ENCODE measurements at regions not wholly inside any gene's neighbourhood (a gene's known extent, or its start where the extent isn't known, plus 50 kb on each side); places are given as distances from the start of the nearest gene placed in this dataset.
A peak's percentile ranks its signal among the peaks of the same experiment; 100 is the strongest.

DNA sequence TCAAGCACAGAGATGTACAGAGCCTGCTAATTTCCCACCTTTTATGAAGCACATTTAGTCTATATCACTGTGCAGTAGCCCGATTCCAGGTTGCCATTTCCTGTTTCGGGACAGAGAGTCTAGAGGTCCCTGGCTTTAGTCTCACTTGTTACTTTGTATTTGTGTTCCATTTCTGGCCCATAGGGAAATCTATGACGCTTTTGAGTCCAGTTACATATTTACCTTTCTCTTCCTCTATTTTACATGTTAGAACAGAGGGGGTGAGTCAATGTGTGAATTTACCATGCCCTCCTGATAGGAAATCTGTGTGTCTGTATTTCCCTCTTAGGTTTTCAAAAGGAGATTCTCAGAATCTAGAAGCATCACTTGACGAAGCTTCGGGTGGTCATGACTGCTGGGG lies 227.1 kb upstream of the ZFHX3 start:
- H3K27me3 ChIP-seq: no peaks in the 10 kb centered on the region
- ATAC-seq (ENCODE audit: low FRiP score in 2 of 2) (no peak), DNase-seq (no peak)
- no peak overlapping the region for H3K4me3 ChIP-seq
- H3K27ac ChIP-seq: no peak overlapping the region
- H3K9me3 ChIP-seq: no peaks in the 10 kb centered on the region
- no peaks in the 10 kb centered on the region for H3K36me3 ChIP-seq
- whole genome bisulfite sequencing, 2 donors: 65 to 73% methylated on average over 4 to 5 of the region's 5 CpGs
- TF ChIP-seq POLR2A (IDR thresholded peaks at IDR 0.05) (no peak), POLR2AphosphoS5 (IDR thresholded peaks at IDR 0.05) (no peak), EP300 (IDR thresholded peaks at IDR 0.05) (no peak)
- TF ChIP-seq, protein P1, sequence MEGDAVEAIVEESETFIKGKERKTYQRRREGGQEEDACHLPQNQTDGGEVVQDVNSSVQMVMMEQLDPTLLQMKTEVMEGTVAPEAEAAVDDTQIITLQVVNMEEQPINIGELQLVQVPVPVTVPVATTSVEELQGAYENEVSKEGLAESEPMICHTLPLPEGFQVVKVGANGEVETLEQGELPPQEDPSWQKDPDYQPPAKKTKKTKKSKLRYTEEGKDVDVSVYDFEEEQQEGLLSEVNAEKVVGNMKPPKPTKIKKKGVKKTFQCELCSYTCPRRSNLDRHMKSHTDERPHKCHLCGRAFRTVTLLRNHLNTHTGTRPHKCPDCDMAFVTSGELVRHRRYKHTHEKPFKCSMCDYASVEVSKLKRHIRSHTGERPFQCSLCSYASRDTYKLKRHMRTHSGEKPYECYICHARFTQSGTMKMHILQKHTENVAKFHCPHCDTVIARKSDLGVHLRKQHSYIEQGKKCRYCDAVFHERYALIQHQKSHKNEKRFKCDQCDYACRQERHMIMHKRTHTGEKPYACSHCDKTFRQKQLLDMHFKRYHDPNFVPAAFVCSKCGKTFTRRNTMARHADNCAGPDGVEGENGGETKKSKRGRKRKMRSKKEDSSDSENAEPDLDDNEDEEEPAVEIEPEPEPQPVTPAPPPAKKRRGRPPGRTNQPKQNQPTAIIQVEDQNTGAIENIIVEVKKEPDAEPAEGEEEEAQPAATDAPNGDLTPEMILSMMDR (IDR thresholded peaks at IDR 0.05): no peak
- no peaks in the 10 kb centered on the region for H3K4me1 ChIP-seq

DNA sequence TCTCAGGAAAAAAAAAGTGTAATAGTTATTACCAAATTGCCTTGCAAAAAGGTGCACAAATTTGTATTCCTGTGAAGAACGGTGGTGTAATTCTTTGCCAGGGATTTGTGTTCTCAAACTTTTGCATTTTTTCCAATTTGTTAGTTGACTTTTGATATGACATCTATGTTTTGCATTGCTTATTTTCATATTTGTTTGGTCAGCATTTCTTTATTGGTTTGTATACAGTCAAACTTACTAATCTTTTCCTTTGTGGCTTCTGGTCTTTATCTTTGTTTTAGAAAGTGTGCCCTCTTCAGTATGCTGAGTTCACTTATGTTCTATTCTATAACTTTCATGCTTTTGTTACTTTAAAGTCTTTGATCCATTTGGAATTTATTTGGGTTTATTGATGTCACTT lies 226.2 kb upstream of the ZFHX3 start:
- no peak overlapping the region for H3K4me3 ChIP-seq
- H3K27ac ChIP-seq: no peak overlapping the region
- no peaks in the 10 kb centered on the region for H3K4me1 ChIP-seq
- no peaks in the 10 kb centered on the region for H3K27me3 ChIP-seq
- H3K9me3 ChIP-seq: no peaks in the 10 kb centered on the region
- TF ChIP-seq EP300 (IDR thresholded peaks at IDR 0.05) (no peak), POLR2A (IDR thresholded peaks at IDR 0.05) (no peak), POLR2AphosphoS5 (IDR thresholded peaks at IDR 0.05) (no peak)
- TF ChIP-seq, protein P1 (IDR thresholded peaks at IDR 0.05): no peak
- no peak for ATAC-seq (ENCODE audit: low FRiP score in 2 of 2)
- no peak for DNase-seq
- 83 to 91% methylated on average over 1 of the region's 1 CpG for WGBS, 2 donors
- no peaks in the 10 kb centered on the region for H3K36me3 ChIP-seq

DNA sequence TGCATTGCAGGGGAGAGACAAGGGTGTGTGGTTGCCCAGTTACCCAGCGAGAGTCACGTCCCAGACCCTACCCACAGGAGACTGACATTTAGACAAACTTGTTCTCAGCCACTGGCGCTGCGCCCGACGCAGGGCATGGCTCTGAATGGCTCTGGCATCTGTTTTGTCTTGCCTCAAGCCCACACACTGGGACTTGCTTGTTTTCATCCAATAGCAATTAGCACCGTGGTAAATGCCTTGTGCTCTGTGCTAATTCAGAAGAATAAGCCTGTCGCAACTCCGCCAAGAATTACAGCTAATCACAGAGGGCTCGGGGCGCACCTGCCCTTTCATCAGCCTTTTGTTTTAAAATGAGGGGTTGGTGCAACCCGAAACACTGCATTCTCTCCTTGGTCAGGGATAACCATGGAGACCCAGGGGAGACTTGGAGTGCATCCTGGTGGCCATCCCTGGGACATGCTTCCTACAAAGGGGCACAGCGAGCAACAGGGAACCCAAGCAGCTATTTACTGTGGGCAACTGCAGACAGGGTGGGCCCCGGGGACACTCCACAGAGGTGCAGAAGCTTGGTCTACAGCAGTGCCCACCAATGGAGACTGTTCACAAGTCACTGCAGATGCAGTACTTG lies 220.6 kb upstream of the ZFHX3 start:
- Histone ChIP-seq H3K27me3 (no peaks in the 10 kb centered on the region), H3K4me1 (no peaks in the 10 kb centered on the region), H3K9me3 (no peaks in the 10 kb centered on the region), H3K27ac (no peak overlapping the region), H3K4me3 (no peak overlapping the region), H3K36me3 (no peaks in the 10 kb centered on the region)
- TF ChIP-seq EP300 (IDR thresholded peaks at IDR 0.05): no peak
- ATAC-seq (ENCODE audit: low FRiP score in 2 of 2) (no peak), DNase-seq (peak in 1 of 2 donors; percentile 56)
- 82 to 90% methylated on average over 9 to 14 of the region's 14 CpGs for WGBS, 2 donors

DNA sequence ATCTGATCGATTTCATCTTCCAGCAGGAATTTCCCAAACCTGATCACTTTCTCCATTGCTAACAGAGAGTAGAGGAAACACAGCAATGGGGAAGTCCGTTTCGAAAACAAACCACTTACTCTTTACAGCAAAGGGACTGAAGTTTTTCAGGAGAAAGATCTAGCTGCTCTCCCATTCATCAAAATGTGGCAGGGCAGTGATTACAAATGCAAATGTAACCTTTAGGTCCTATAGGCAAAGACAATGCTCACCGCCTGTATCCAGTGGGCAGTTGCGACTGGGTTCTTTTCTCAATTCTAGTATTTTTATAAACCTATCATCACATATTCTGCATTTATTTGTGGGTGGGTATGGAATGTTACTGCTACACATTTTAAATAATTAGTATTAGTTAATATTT lies 218.0 kb upstream of the ZFHX3 start:
- ATAC-seq (ENCODE audit: low FRiP score in 2 of 2): no peak

DNA sequence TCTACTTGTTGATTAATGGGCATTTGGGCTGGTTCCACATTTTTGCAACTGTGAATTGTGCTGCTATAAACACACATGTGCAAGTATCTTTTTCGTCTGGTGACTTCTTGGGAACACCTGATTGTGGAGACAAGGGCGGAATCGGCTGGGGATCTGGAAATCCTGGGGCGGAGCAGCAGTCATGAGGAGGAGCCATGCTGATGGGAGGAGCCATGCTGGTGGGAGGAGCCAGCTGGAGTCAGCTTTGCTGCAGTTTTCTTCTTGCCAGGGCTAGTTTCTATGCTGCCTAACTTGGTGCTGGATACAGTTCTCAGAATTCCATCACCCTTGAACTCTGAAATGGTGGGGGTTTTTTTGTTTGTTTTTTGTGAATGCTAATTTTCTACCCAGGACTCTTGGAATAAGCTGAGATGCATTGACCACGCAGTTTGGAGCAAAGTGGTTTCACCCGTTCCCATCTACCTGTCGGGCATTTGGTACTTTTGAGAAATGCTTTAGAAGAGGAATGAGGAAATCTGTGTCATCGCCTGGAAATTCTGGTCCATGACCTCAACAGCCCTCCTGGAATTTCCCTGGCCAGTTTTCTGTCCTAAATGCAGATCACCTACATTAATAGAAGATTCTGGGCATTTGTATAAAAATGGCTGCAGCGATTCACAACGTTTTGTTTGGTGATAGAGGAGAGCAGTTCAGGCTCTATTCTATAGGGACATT lies 217.4 kb upstream of the ZFHX3 start:
- no peak overlapping the region for H3K27ac ChIP-seq
- H3K36me3 ChIP-seq: no peaks in the 10 kb centered on the region
- H3K9me3 ChIP-seq: no peaks in the 10 kb centered on the region
- H3K27me3 ChIP-seq: no peaks in the 10 kb centered on the region
- DNase-seq (no peak), ATAC-seq (ENCODE audit: low FRiP score in 2 of 2) (no peak)
- no peaks in the 10 kb centered on the region for H3K4me1 ChIP-seq
- no peak for TF ChIP-seq EP300 (IDR thresholded peaks at IDR 0.05)
- TF ChIP-seq, protein P1 (IDR thresholded peaks at IDR 0.05): no peak
- TF ChIP-seq POLR2AphosphoS5 (IDR thresholded peaks at IDR 0.05): no peak
- no peak for TF ChIP-seq POLR2A (IDR thresholded peaks at IDR 0.05)
- 74% methylated on average over 10 of the region's 10 CpGs for WGBS, 2 donors
- no peak overlapping the region for H3K4me3 ChIP-seq

More for the DNA sequence above, 218.0 kb upstream of the ZFHX3 start:
- 74 to 77% methylated on average over 5 of the region's 5 CpGs for WGBS, 2 donors
- Histone ChIP-seq H3K27ac (no peak overlapping the region), H3K9me3 (no peaks in the 10 kb centered on the region), H3K4me3 (no peak overlapping the region), H3K27me3 (no peaks in the 10 kb centered on the region), H3K4me1 (no peaks in the 10 kb centered on the region), H3K36me3 (no peaks in the 10 kb centered on the region)
- TF ChIP-seq POLR2A (IDR thresholded peaks at IDR 0.05): no peak
- TF ChIP-seq EP300 (IDR thresholded peaks at IDR 0.05): no peak
- TF ChIP-seq, protein P1 (IDR thresholded peaks at IDR 0.05): no peak
- no peak for TF ChIP-seq POLR2AphosphoS5 (IDR thresholded peaks at IDR 0.05)
- no peak for DNase-seq

All from upper lobe of left lung (tissue), 6 donors.